CD4-positive, alpha-beta memory T cell (primary cell): ENCODE measurements at regions not wholly inside any gene's neighbourhood (a gene's known extent, or its start where the extent isn't known, plus 50 kb on each side); places are given as distances from the start of the nearest gene placed in this dataset.
"Not testable (repeated sequence)": the region's sequence is repeated elsewhere in the genome, so short reads cannot be mapped to it uniquely, and the experiment has no call there.

Experiments
- CTCF ChIA-PET: fragments of 350-600 bp; sonication (Branson Sonifier 250); formaldehyde crosslinking; loops from one replicate; lab custom pipeline; 2021; ENCODE audit warnings: inconsistent platforms; ENCODE audit not compliant: partially characterized antibody; lab: Charles Lee
- POLR2A ChIA-PET: fragments of 350-600 bp; sonication (Branson Sonifier 250); formaldehyde crosslinking; loops from one replicate; lab custom pipeline; 2021; ENCODE audit not compliant: partially characterized antibody; lab: Charles Lee
- DNase-seq, 5 donors: peaks; one replicate each; pipeline versions ENCODE4 v3.0.0 to v3.0.0-alpha.2; 2020 to 2022; ENCODE audit warnings: mixed read lengths in 1 of 5
- H3K27ac ChIP-seq: one replicate; pipeline ENCODE4 v1.7.0; 2013; ENCODE audit warnings: low read depth, low read length
- H3K27me3 ChIP-seq: 2 replicates; pipeline ENCODE4 v1.7.0; 2013; ENCODE audit warnings: mild to moderate bottlenecking, low read length, moderate library complexity; ENCODE audit not compliant: insufficient read depth
- H3K36me3 ChIP-seq: 2 replicates; pipeline ENCODE4 v1.7.0; 2013; ENCODE audit warnings: mild to moderate bottlenecking, low read length, moderate library complexity; ENCODE audit not compliant: insufficient read depth
- H3K4me1 ChIP-seq: 2 replicates; pipeline ENCODE4 v1.7.0; 2013; ENCODE audit warnings: mild to moderate bottlenecking, low read length, moderate library complexity; ENCODE audit not compliant: insufficient read depth
- H3K4me3 ChIP-seq, 2 donors: one replicate each; pipeline ENCODE4 v1.7.0; 2013; ENCODE audit warnings: low read length in 2 of 2, mild to moderate bottlenecking in 1 of 2
- H3K9me3 ChIP-seq, 2 donors: one replicate each; pipeline ENCODE4 v1.7.0; 2013; ENCODE audit warnings: low read length in 2 of 2, control low read depth in 1 of 2; ENCODE audit not compliant: control insufficient read depth in 1 of 2
- H3K27ac Mint-ChIP-seq, 7 donors: one replicate each; pipeline ENCODE4 v1.8.0; 2020 to 2021; ENCODE audit warnings: mixed read lengths in 7 of 7, mild to moderate bottlenecking in 6 of 7, inconsistent platforms in 3 of 7, moderate library complexity in 3 of 7
- H3K27me3 Mint-ChIP-seq, 2 donors: one replicate each; pipeline ENCODE4 v1.8.0; 2020 to 2021; ENCODE audit warnings: mixed read lengths in 2 of 2
- H3K36me3 Mint-ChIP-seq, 2 donors: one replicate each; pipeline ENCODE4 v1.8.0; 2020 to 2021; ENCODE audit warnings: mixed read lengths in 2 of 2, inconsistent platforms in 1 of 2, mild to moderate bottlenecking in 1 of 2
- H3K4me1 Mint-ChIP-seq, 4 donors: one replicate each; pipeline ENCODE4 v1.8.0; 2020 to 2021; ENCODE audit warnings: mixed read lengths in 4 of 4, mild to moderate bottlenecking in 1 of 4
- H3K4me3 Mint-ChIP-seq, 8 donors: one replicate each; pipeline ENCODE4 v1.8.0; 2020 to 2021; ENCODE audit warnings: mixed read lengths in 8 of 8, mild to moderate bottlenecking in 7 of 8, moderate library complexity in 6 of 8, inconsistent platforms in 3 of 8
- H3K9me3 Mint-ChIP-seq, 8 donors: one replicate each; pipeline ENCODE4 v1.8.0; 2020 to 2021; ENCODE audit warnings: mixed read lengths in 8 of 8, mild to moderate bottlenecking in 5 of 8, inconsistent platforms in 3 of 8, moderate library complexity in 1 of 8
- intact Hi-C: fragments of 100-400 bp; cut with micrococcal nuclease; formaldehyde crosslinking; loops from one replicate; pipeline ENCODE4 v1.15.1; 2023

DNA sequence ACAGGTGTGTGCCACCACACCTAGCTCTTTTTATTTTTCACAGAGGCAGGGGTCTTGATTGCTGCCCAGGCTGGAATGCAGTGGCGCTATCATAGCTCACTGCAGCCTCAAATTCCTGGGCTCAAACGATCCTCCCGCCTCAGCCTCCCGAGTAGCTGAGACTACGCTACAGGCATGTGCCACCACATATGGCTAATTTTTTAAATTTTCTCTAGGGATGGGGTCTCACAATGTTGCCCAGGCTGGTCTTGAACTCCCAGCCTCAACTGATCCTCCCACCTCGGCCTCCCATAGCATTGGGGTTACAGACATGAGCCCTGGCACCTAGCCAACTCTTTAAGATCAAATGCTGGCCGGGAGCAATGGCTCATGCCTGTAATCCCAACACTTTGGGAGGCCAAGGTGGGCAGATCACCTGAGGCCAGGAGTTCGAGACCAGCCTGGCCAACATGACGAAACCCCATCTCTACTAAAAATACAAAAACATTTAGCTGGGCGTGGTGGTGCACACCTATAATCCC, 50.6 kb upstream of the MYL10 start:
- CTCF ChIA-PET, H3K9me3 ChIP-seq, H3K27ac ChIP-seq, H3K27ac Mint-ChIP-seq, H3K9me3 Mint-ChIP-seq, POLR2A ChIA-PET, H3K27me3 ChIP-seq, H3K4me1 ChIP-seq, H3K4me1 Mint-ChIP-seq, intact Hi-C loops, H3K27me3 Mint-ChIP-seq, H3K4me3 ChIP-seq, DNase-seq, H3K36me3 ChIP-seq, H3K36me3 Mint-ChIP-seq, H3K4me3 Mint-ChIP-seq: not testable (repeated sequence)

DNA sequence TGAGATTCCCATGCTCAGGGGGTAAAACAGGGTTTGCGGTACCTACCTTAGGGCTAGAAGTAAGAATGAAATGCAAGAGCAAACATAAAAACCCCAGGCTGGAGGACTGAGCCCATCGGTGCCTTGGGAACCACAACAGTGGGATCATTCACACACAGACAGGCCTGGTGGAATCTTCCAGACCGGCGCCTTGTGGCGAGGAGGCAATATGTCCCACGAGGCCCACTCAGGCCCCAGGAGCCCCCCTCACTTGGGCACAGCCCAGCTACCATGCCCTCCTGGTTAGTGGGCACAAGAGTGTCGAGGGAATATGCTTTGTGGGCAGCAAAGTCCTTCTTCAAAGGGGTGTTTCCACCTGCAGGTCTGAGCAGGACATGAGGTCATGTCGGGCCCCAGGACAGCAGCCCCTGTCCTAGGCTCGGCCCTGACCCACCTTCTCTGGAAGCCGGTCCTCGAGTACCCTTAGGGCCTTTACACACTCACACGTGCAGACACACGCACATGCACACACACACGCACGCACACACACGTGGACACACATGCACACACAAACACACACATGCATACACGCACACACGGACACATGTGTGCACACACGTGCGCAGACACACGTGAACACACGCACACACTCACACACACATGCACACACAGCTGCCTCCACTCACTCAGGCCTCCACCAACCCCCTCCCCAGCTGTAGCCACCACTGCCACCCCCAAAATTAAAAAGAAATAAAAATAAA, 51.5 kb upstream of the MYL10 start:
- Histone ChIP-seq H3K27me3 (no peaks in the 10 kb centered on the region), H3K4me3 (no peak overlapping the region), H3K4me1 (no peaks in the 10 kb centered on the region), H3K27ac (no peak overlapping the region), H3K9me3 (no peaks in the 10 kb centered on the region), H3K36me3 (no peaks in the 10 kb centered on the region)
- no peaks in the 10 kb centered on the region for H3K36me3 Mint-ChIP-seq
- no peak overlapping the region for H3K4me3 Mint-ChIP-seq
- H3K9me3 Mint-ChIP-seq = no peaks in the 10 kb centered on the region
- DNase-seq = no peak
- H3K27me3 Mint-ChIP-seq = no peaks in the 10 kb centered on the region
- no peaks in the 10 kb centered on the region for H3K4me1 Mint-ChIP-seq
- ChIA-PET POLR2A (no interaction called here), CTCF (no interaction called here)
- intact Hi-C loops = no loop called here
- no peak overlapping the region for H3K27ac Mint-ChIP-seq

- POLR2A ChIA-PET = no interaction called here
- Mint-ChIP-seq H3K4me3 (no peak overlapping the region), H3K9me3 (no peaks in the 10 kb centered on the region), H3K27me3 (no peaks in the 10 kb centered on the region), H3K27ac (no peak overlapping the region), H3K36me3 (no peaks in the 10 kb centered on the region), H3K4me1 (no peaks in the 10 kb centered on the region)
- no peaks in the 10 kb centered on the region for H3K9me3 ChIP-seq
- CTCF ChIA-PET = interaction anchor here (1.8 kb wide), 1 partner anchor 555 kb away, joined by 7 read pairs; no protein-coding TSS in a partner anchor
- no peaks in the 10 kb centered on the region for H3K4me1 ChIP-seq
- no peaks in the 10 kb centered on the region for H3K27me3 ChIP-seq
- no peaks in the 10 kb centered on the region for H3K36me3 ChIP-seq
- no peak overlapping the region for H3K27ac ChIP-seq
- H3K4me3 ChIP-seq = no peak overlapping the region
- DNase-seq = no peak
- intact Hi-C loops = no loop called here
These were observed 52.3 kb upstream of the MYL10 start for GRCh38 chr7:101681170-101682007.

- Mint-ChIP-seq H3K4me3 (no peak overlapping the region), H3K36me3 (no peaks in the 10 kb centered on the region), H3K27me3 (peaks cover 0 to 1% of the 10 kb centered on the region in 2 donors), H3K4me1 (peaks cover 0 to 1% (median 0%) of the 10 kb centered on the region in 4 donors), H3K27ac (no peak overlapping the region), H3K9me3 (peaks cover 0 to 1% (median 0%) of the 10 kb centered on the region in 8 donors)
- Histone ChIP-seq H3K27ac (no peak overlapping the region), H3K4me3 (no peak overlapping the region), H3K36me3 (no peaks in the 10 kb centered on the region), H3K9me3 (no peaks in the 10 kb centered on the region), H3K27me3 (no peaks in the 10 kb centered on the region), H3K4me1 (no peaks in the 10 kb centered on the region)
- ChIA-PET CTCF (interaction anchor here (0.9 kb wide), 1 partner anchor 17 kb away, joined by 3 read pairs; no protein-coding TSS in a partner anchor), POLR2A (no interaction called here)
- DNase-seq = no peak
- intact Hi-C loops = no loop called here
These were observed 55.9 kb upstream of the MYL10 start for GRCh38 chr7:101684983-101685330.

GRCh38 chr7:101686030-101686429, 56.9 kb upstream of the MYL10 start:
- no peak for DNase-seq
- Mint-ChIP-seq H3K27ac (no peak overlapping the region), H3K36me3 (no peaks in the 10 kb centered on the region), H3K27me3 (peaks cover 0 to 1% of the 10 kb centered on the region in 2 donors), H3K9me3 (peaks cover 0 to 1% (median 0%) of the 10 kb centered on the region in 8 donors), H3K4me3 (no peak overlapping the region), H3K4me1 (peaks cover 0 to 1% (median 0%) of the 10 kb centered on the region in 4 donors)
- intact Hi-C loops = no loop called here
- CTCF ChIA-PET = interaction anchor here (1.0 kb wide), 1 partner anchor 86 kb away, joined by 3 read pairs; no protein-coding TSS in a partner anchor
- Histone ChIP-seq H3K27ac (no peak overlapping the region), H3K36me3 (no peaks in the 10 kb centered on the region), H3K4me1 (no peaks in the 10 kb centered on the region), H3K9me3 (no peaks in the 10 kb centered on the region), H3K4me3 (no peak overlapping the region), H3K27me3 (no peaks in the 10 kb centered on the region)
- POLR2A ChIA-PET = no interaction called here

- POLR2A ChIA-PET = no interaction called here
- H3K27ac ChIP-seq = no peak overlapping the region
- H3K27ac Mint-ChIP-seq = peak overlapping the region in 1 of 7 donors; percentile 3
These were observed 58.0 kb upstream of the MYL10 start for GRCh38 chr7:101687081-101687480.

DNA sequence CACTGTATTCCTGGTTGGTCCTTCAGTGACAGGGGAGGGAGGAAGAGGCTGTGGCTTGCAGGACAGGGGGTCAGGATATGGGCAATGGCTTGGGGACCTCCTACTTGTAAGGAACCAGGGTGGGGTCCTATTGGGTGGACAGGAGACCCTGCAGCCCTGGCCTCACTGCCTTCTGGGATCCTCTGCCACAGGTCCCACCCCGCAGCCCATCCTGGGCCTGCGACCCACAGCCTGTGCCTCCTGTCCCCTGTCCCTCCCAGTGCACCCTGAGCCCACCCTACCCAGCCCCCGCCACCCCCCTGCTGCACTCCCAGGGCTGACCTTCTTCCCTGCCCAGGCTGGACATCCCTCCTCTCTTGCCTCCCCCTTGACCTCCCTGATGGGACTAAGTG, 58.7 kb upstream of the MYL10 start:
- ChIA-PET POLR2A (no interaction called here), CTCF (interaction anchor here (1.2 to 1.4 kb wide), 3 partner anchors 56 to 549 kb away, joined by 3 to 5 read pairs (median 3); no protein-coding TSS in a partner anchor)
- H3K4me1 Mint-ChIP-seq = peaks cover 0 to 1% (median 0%) of the 10 kb centered on the region in 4 donors
- H3K4me3 Mint-ChIP-seq = no peak overlapping the region
- H3K9me3 Mint-ChIP-seq = peaks cover 0 to 1% (median 0%) of the 10 kb centered on the region in 8 donors
- DNase-seq = no peak
- Histone ChIP-seq H3K4me3 (no peak overlapping the region), H3K36me3 (no peaks in the 10 kb centered on the region), H3K9me3 (no peaks in the 10 kb centered on the region), H3K27ac (no peak overlapping the region), H3K27me3 (no peaks in the 10 kb centered on the region), H3K4me1 (no peaks in the 10 kb centered on the region)
- no peak overlapping the region for H3K27ac Mint-ChIP-seq
- intact Hi-C loops = loop anchor here (1.0 to 2.0 kb wide), 4 partner anchors 55 to 549 kb away; no protein-coding TSS in a partner anchor
- peaks cover 0 to 1% of the 10 kb centered on the region in 2 donors for H3K27me3 Mint-ChIP-seq
- H3K36me3 Mint-ChIP-seq = no peaks in the 10 kb centered on the region

More at GRCh38 chr7:101687081-101687480, 58.0 kb upstream of the MYL10 start:
- peaks cover 0 to 1% of the 10 kb centered on the region in 2 donors for H3K27me3 Mint-ChIP-seq
- CTCF ChIA-PET = interaction anchor here (1.3 kb wide), 1 partner anchor 56 kb away, joined by 3 read pairs; no protein-coding TSS in a partner anchor
- H3K36me3 Mint-ChIP-seq = no peaks in the 10 kb centered on the region
- Histone ChIP-seq H3K9me3 (no peaks in the 10 kb centered on the region), H3K27me3 (no peaks in the 10 kb centered on the region), H3K4me3 (no peak overlapping the region), H3K36me3 (no peaks in the 10 kb centered on the region), H3K4me1 (no peaks in the 10 kb centered on the region)
- H3K4me1 Mint-ChIP-seq = peaks cover 0 to 1% (median 0%) of the 10 kb centered on the region in 4 donors
- intact Hi-C loops = no loop called here
- H3K9me3 Mint-ChIP-seq = peaks cover 0 to 1% (median 0%) of the 10 kb centered on the region in 8 donors
- H3K4me3 Mint-ChIP-seq = no peak overlapping the region
- no peak for DNase-seq
